ENCODE measurements at regions not wholly inside any gene's neighbourhood (a gene's known extent, or its start where the extent isn't known, plus 50 kb on each side); places are given as distances from the start of the nearest gene placed in this dataset.
"Not testable (repeated sequence)": the region's sequence is repeated elsewhere in the genome, so short reads cannot be mapped to it uniquely, and the experiment has no call there.

DNA sequence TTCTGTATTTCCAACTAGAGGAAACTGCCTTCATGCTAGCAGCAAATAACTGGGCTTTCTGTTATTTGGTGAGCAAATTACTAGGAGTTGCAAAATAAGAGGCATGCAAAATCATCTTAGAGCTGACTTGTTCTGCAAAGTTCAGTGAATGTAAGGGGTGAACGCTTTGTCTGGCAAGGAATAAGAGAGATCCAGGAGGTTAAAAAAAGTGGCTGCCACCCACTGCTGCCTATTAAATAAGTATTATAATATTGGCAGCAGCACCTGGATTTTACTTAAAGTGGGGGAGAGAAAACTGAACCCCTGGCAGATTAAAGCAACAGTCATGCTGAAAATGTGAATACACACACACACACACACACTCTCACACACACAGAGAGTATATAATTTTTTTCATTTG lies 557.0 kb downstream of the FLRT2 start:
- DNase-seq (ENCODE audit: low read depth, low spot score): no peak

DNA sequence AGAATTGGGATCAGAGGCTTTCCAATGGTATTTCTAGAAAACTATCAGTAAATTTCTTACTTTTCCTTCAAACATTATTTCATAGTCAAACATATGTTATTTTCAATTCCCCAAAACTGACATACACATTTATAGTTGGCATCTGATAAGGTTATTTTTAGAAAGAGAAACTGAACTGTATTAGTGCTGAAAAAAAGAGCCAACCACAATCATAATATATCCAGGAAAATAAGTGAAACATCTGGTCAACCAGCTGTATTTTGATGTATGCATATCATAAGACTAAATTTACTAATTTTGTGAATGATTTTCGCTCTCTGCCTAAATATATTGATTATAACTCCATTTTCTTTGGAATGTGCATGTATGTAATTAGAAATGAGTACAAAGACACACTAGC lies 554.2 kb downstream of the FLRT2 start:
- no peak for DNase-seq (ENCODE audit: low read depth, low spot score)

- DNase-seq (ENCODE audit: low read depth, low spot score): no peak
These were observed 553.7 kb downstream of the FLRT2 start for GRCh38 chr14:86083616-86084015.

DNA sequence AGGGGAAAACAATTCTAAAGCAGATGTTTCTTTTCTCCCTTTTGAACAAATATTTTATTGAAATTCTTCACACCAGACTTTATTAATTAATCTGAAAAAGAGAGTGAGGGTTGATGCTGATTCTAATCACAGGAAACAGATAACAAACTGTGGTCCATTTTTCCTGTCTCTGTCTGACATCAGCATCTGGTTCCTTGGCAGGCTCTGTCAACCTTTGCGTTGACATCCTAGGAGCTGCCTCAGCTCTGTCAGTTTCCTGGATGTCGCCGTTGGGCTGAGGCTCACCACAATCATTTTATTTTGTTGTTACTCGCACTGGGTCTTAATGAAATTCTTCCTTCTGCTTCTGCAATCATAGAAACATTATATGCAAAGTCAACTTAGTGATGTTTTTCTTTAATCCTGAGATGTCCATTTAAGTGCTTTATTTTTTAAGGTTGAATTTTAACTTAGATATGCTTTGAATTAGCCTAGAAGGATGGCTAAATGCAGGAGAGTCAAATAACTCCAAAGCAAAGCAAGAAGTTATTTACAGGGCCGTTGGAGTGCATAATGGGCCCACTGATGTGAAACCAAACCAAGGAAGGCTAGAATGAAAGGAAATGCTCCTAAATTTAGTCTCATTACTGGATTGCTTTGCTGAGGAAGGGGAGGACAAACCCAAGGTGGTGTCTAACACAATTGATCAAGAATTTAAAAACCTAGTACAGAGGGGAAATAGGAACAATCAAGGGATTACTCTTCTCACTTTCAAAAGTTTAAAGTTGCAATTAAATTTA lies 542.4 kb downstream of the FLRT2 start:
- DNase-seq (ENCODE audit: low read depth, low spot score): no peak

DNA sequence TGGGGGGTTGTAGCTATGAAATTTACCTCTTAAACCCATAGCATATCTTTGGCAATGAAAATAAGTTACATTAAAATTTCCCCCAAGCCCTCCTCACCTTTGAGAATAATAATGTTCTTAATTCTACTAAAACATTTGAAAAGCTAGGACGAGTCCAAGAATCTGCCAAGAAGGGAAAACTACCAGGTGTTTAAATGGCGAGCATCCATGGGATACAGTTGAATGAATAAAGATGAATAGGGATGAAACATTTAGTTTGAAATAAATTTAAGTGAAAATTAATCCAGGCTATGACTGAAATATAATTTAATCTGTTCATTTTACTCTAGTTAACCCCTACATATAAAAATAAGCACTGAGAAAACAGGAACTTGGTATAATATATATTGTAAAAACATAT lies 536.7 kb downstream of the FLRT2 start:
- DNase-seq (ENCODE audit: low read depth, low spot score): no peak

DNA sequence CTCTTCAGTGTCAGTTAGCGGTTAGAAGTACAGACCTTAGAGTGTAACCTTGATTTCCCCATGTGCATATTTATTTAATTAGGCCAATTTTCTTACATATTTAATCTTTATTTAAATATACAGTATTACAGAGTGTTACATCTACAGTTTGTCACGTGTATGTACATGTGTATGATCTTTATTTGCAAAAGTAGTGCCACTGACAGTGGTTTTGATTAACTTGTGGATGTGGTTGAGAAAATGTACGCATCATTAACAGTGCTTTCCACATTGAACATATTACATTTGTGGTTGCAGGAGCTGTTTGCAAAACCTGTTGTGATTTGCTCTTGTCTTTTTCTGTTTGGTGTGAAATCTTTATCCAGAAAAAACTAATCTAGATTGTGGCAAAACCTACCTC lies 535.5 kb downstream of the FLRT2 start:
- DNase-seq (ENCODE audit: low read depth, low spot score): no peak

- not testable (repeated sequence) for DNase-seq (ENCODE audit: low read depth, low spot score)
These were observed 534.7 kb downstream of the FLRT2 start for GRCh38 chr14:86064595-86064994.

- DNase-seq (ENCODE audit: low read depth, low spot score): no peak
These were observed 527.2 kb downstream of the FLRT2 start for GRCh38 chr14:86057018-86057667.

DNA sequence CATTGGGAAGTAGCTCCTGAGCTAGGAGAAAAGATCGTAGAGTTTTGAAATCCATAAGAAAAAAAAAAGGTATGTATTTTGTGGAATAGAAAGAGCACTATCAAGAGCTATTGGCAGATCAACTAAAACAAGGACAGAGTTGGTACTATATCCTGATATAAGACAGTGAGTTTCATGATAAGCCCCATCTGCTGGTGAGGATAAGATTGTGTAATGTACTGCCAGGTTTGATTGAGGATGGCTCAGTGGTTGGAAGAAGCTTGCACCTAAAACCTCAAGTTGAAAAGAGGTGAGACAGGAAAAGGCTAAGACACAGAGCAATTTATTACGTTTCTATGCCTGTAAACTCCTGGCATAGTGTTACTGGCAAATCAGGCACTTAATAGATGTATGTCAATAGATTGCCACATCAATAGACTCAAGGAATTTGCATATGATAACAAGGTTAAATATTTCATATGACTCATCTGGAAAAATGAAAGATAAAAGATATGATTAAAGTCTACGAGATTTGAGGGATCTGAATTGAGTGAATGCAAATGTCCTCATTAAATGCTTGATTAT lies 525.6 kb downstream of the FLRT2 start:
- no peak for DNase-seq (ENCODE audit: low read depth, low spot score)

GRCh38 chr14:86052868-86053267 lies 522.9 kb downstream of the FLRT2 start:
- DNase-seq (ENCODE audit: low read depth, low spot score): no peak

DNA sequence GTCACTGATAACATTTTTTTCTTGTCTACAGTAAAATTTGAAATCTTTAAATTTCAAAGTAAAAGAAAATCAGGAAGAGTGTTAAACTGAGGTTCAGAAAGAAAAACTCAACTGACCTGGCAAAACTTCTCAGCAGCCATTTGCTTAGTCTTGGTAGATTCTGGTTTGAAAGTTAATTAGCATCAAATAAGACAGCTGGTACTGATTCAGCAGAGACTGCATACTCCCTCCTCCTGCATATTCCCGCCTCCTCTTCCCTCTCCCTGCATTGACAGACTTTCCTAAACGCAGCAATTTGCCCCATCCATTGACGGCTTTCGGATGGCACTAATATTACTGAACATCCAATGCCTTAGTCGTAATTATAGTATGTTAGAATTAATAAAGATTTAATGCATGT lies 520.8 kb downstream of the FLRT2 start:
- no peak for DNase-seq (ENCODE audit: low read depth, low spot score)

DNA sequence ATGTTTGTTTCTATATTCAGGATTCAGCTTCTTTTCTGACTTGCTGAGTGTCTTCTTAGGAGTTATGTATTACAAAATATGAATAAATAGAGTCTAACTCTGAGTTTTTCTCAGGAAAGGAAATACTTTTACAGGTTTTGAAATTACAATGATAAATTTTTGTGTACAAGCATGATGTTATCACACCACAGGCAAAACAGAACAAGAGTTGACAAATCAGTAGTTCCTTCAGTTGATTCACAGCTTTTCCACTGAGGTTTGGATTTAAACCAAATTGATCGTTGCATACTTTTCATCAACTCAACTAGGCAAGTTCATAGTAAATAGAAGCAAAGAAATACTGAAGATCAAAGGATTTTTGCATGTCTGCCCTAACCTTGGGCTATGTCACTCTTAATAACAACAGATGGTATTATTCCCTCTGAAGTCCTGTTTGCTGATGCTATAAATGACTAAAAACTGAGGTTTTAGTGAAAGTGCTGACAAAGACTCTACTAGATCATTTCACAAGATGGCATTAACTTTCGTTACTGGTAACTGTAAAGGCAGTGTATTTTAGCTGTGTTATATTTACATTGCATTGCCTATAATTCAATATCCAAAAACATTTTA lies 520.2 kb downstream of the FLRT2 start:
- DNase-seq (ENCODE audit: low read depth, low spot score): no peak

DNA sequence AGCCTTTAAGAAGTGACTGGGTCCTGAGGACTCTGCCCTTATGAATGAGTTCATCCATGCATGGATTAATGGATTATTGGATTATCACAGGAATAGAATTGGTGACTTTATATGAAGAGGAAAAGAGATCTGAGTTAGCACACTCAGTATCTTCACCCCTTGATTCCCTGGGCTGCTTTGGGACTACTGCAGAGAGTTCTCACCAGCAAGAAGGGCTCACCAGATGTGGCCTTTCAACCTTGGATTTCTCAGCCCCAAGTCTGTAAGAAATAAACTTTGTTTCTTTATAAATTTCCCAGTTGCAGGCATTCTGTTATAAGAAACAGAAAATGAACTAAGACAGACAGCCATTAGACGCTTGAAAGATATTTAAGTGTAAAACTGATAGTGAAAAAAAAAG lies 509.2 kb downstream of the FLRT2 start:
- no peak for DNase-seq (ENCODE audit: low read depth, low spot score)

DNA sequence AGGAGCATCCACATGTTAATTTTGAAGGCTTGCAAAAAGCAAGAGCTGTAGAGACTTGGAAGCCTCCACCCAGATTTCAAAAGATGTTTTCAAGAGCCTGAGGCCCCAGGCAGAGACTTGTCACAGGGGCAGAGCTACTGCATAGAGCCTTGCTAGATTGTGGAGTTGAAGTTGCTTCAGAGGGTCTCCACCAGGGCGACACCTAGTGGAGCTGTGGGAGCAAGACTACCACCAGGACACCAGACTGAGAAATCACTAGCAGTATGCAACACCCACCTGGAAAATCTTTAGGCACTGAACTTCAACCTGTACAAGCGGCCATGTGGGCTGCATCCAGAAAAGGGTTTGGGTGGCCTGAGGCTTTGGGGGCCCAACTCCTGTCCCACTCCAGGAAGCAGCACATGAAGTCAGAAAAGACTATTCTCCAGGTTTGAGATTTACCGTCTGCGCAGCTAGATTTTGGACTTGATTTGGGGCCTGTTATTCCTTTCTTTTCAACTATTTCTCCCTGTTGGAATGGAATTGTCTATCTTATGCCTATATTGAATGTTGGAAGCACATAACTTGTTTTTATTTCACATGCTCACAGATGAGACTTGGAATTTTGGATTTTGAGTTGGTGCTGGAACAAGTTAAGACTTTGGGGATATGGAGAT lies 508.6 kb downstream of the FLRT2 start:
- DNase-seq (ENCODE audit: low read depth, low spot score): no peak

GRCh38 chr14:86035882-86036281 lies 505.9 kb downstream of the FLRT2 start:
- no peak for DNase-seq (ENCODE audit: low read depth, low spot score)

- no peak for DNase-seq (ENCODE audit: low read depth, low spot score)
These were observed 498.0 kb downstream of the FLRT2 start for GRCh38 chr14:86027990-86028389.

- DNase-seq (ENCODE audit: low read depth, low spot score): no peak
These were observed 497.2 kb downstream of the FLRT2 start for GRCh38 chr14:86027144-86027543.

DNA sequence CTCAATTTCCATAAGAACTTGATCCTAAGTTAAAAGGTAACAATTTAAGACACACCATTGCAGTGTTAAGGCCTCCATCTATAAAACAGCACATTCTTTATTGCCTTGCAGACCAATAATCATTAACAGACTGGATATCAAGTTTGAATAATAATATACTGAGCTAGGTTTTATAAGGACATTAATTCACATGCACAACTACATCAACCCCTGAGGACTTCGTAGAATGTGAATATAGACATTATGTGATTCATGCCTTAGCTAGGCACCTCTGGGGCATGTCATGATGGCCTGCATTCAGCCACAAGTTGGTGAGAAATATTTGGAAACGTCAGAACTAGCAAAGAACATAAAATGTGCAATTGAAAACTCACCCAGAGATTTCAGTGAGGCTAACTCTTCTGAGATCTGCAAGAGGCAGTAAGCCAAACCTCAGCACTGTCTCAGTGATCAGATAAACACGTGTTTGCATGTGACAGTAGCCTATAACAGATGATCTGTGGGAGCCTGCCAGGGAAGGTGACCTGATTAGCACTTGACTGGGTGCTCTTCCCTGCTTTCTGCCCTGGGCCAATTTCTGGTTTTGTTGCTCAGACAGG lies 492.2 kb downstream of the FLRT2 start:
- DNase-seq (ENCODE audit: low read depth, low spot score): no peak

DNA sequence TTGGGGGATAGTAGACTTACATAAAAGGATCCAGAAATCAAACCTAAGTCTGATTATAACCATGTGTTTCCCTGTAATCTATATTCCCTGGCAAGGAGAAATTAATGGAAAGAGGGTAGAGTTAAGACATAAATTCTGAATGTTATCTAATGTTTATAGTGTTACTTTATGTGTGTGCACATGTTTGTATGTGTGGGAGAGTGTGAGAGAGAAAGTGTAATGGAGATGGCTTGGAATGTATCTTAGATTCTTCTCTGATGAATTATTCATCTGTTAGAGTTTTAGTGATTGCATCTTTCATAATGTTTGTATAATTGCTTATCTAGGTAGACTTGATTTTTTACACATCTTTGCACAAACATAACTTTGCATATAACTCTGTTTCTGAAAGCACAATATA lies 490.9 kb downstream of the FLRT2 start:
- no peak for DNase-seq (ENCODE audit: low read depth, low spot score)

GRCh38 chr14:86015941-86016340 lies 486.0 kb downstream of the FLRT2 start:
- DNase-seq (ENCODE audit: low read depth, low spot score): no peak

GRCh38 chr14:86015511-86015910 lies 485.6 kb downstream of the FLRT2 start:
- DNase-seq (ENCODE audit: low read depth, low spot score): no peak

DNA sequence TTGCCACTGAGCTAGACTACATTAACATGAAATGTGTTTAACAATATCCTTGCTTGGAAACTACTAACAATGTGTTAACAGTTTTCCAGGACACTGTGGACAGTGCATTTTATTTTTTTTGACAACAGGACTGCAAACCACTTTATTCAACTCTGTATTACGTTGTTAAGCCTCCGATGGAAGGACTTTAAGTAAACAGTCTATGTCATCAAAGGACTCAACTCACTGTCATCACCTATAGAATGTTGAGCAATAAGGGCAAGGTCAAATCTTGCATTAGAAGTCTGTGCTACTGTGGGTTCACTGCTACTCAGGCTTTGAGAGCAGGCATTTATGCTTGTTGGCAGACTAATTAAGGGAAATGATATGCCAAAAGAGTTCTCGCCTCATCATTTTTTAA lies 483.7 kb downstream of the FLRT2 start:
- DNase-seq (ENCODE audit: low read depth, low spot score): no peak

Measured in activated CD4-positive, CD25-positive, alpha-beta regulatory T cell treated with anti-CD3 and anti-CD28 coated beads, Interleukin-2, amount 50 U/mL, for 16 hours (primary cell).